ENCODE measurements at regions not wholly inside any gene's neighbourhood (a gene's known extent, or its start where the extent isn't known, plus 50 kb on each side); places are given as distances from the start of the nearest gene placed in this dataset.

- Mint-ChIP-seq H3K9me3 (no peaks in the 10 kb centered on the region), H3K4me1 (ENCODE audit: low read depth) (no peaks in the 10 kb centered on the region), H3K27ac (no peak overlapping the region), H3K4me3 (no peak overlapping the region), H3K27me3 (no peaks in the 10 kb centered on the region), H3K36me3 (ENCODE audit: low read depth) (no peaks in the 10 kb centered on the region)
- intact Hi-C loops (cut with micrococcal nuclease) = no loop called here
Observed at GRCh38 chr6:22349051-22349450, 52.2 kb upstream of the PRL start.

DNA sequence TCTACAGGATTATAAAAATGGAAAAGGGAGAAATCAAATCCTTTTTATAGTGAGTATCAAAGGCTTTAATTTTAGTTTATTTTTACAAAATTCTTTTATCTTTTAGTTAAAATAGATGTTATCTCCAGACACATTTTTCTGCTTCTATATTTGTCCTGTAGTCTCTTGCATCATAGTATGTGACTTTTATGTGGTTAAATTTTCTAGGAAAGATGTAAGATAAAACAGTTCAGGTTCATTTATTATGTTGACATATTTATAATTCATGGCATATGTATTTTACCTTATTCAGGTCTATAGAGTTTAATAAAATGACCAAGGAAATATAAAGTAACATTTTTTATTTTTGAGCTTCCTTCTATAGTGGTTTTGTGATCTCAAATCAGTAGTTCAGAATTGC lies 52.7 kb upstream of the PRL start:
- no peaks in the 10 kb centered on the region for H3K36me3 Mint-ChIP-seq (ENCODE audit: low read depth)
- H3K27me3 Mint-ChIP-seq = no peaks in the 10 kb centered on the region
- H3K27ac Mint-ChIP-seq = no peak overlapping the region
- intact Hi-C loops (cut with micrococcal nuclease) = no loop called here
- H3K9me3 Mint-ChIP-seq = no peaks in the 10 kb centered on the region
- H3K4me3 Mint-ChIP-seq = no peak overlapping the region
- H3K4me1 Mint-ChIP-seq (ENCODE audit: low read depth) = no peaks in the 10 kb centered on the region

DNA sequence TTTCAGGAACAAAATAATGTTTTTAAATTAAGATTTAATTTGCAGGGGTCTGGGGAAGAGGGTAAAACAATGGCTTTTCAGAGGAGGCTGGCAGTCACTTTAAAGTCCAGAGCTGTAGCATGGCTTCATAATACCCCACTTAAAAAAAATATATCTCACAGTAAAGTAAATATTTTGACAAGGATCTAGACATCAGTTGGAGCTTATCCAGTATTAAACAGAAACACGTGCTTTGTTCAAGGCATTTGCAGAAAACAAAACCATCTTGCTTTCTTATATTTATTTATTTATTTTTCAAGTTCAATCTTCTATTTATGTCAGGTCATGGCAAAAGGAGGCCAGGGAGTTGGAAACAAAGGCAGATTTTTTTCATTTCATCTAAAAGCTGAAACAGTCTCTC lies 53.3 kb upstream of the PRL start:
- no peaks in the 10 kb centered on the region for H3K4me1 Mint-ChIP-seq (ENCODE audit: low read depth)

GRCh38 chr6:22353101-22353500 lies 56.3 kb upstream of the PRL start:
- no peaks in the 10 kb centered on the region for H3K27me3 Mint-ChIP-seq
- H3K9me3 Mint-ChIP-seq = peaks cover 9% of the 10 kb centered on the region
- no peak overlapping the region for H3K27ac Mint-ChIP-seq
- H3K36me3 Mint-ChIP-seq (ENCODE audit: low read depth) = no peaks in the 10 kb centered on the region
- intact Hi-C loops (cut with micrococcal nuclease) = no loop called here
- H3K4me1 Mint-ChIP-seq (ENCODE audit: low read depth) = no peaks in the 10 kb centered on the region
- H3K4me3 Mint-ChIP-seq = no peak overlapping the region

More for the DNA sequence above, 53.3 kb upstream of the PRL start:
- intact Hi-C loops (cut with micrococcal nuclease) = no loop called here
- no peaks in the 10 kb centered on the region for H3K36me3 Mint-ChIP-seq (ENCODE audit: low read depth)
- no peak overlapping the region for H3K4me3 Mint-ChIP-seq
- H3K27ac Mint-ChIP-seq = no peak overlapping the region
- peaks cover 4% of the 10 kb centered on the region for H3K9me3 Mint-ChIP-seq
- no peaks in the 10 kb centered on the region for H3K27me3 Mint-ChIP-seq

- intact Hi-C loops (cut with micrococcal nuclease) = no loop called here
- Mint-ChIP-seq H3K27ac (no peak overlapping the region), H3K4me3 (no peak overlapping the region), H3K9me3 (peaks cover 9% of the 10 kb centered on the region), H3K27me3 (no peaks in the 10 kb centered on the region), H3K36me3 (ENCODE audit: low read depth) (no peaks in the 10 kb centered on the region), H3K4me1 (ENCODE audit: low read depth) (peaks cover 15% of the 10 kb centered on the region)
Observed at GRCh38 chr6:22356362-22356940, 59.6 kb upstream of the PRL start.

GRCh38 chr6:22357724-22358189 lies 60.9 kb upstream of the PRL start:
- Mint-ChIP-seq H3K4me3 (no peak overlapping the region), H3K4me1 (ENCODE audit: low read depth) (peaks cover 15% of the 10 kb centered on the region), H3K27ac (no peak overlapping the region), H3K9me3 (peaks cover 9% of the 10 kb centered on the region), H3K27me3 (no peaks in the 10 kb centered on the region), H3K36me3 (ENCODE audit: low read depth) (no peaks in the 10 kb centered on the region)
- intact Hi-C loops (cut with micrococcal nuclease) = no loop called here

GRCh38 chr6:22361576-22361975 lies 64.7 kb upstream of the PRL start:
- Mint-ChIP-seq H3K9me3 (no peaks in the 10 kb centered on the region), H3K4me1 (ENCODE audit: low read depth) (peaks cover 42% of the 10 kb centered on the region), H3K36me3 (ENCODE audit: low read depth) (no peaks in the 10 kb centered on the region), H3K27ac (no peak overlapping the region), H3K27me3 (no peaks in the 10 kb centered on the region), H3K4me3 (no peak overlapping the region)
- intact Hi-C loops (cut with micrococcal nuclease) = no loop called here

- Mint-ChIP-seq H3K27me3 (no peaks in the 10 kb centered on the region), H3K4me3 (no peak overlapping the region), H3K36me3 (ENCODE audit: low read depth) (no peaks in the 10 kb centered on the region), H3K9me3 (no peaks in the 10 kb centered on the region), H3K27ac (no peak overlapping the region), H3K4me1 (ENCODE audit: low read depth) (peaks cover 50% of the 10 kb centered on the region)
- intact Hi-C loops (cut with micrococcal nuclease) = no loop called here
Observed at GRCh38 chr6:22362361-22362760, 65.5 kb upstream of the PRL start.

GRCh38 chr6:22363166-22363713 lies 66.4 kb upstream of the PRL start:
- intact Hi-C loops (cut with micrococcal nuclease) = no loop called here
- no peaks in the 10 kb centered on the region for H3K9me3 Mint-ChIP-seq
- H3K4me3 Mint-ChIP-seq = no peak overlapping the region
- no peaks in the 10 kb centered on the region for H3K36me3 Mint-ChIP-seq (ENCODE audit: low read depth)
- H3K27me3 Mint-ChIP-seq = no peaks in the 10 kb centered on the region
- H3K27ac Mint-ChIP-seq = no peak overlapping the region
- peaks cover 54% of the 10 kb centered on the region for H3K4me1 Mint-ChIP-seq (ENCODE audit: low read depth)

DNA sequence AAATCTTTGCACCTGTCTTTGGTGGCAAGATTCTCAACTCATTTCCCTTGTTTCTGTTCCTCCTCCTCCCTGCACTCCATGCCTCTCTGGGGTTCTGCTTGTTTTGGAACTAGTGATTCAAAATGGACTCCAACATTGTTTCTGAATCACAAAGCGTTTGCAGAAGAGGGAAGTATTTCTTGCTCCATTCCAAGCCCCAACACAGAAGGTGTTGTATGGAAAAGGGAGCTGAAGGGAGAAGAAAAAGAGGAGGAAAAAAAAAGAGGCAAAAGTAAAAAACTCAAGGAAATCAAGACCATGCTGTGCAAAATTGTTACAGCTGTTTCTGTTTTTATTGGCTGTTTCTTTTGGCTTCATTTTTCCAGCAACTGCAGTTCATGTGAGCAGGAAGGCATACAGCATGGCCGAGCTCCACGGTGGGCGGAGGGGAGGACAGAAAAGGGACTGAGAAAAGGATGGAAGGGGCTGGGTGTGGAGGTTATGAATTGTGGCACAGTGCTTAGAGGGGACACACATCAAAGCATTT lies 66.9 kb upstream of the PRL start:
- Mint-ChIP-seq H3K4me1 (ENCODE audit: low read depth) (peaks cover 58% of the 10 kb centered on the region), H3K36me3 (ENCODE audit: low read depth) (no peaks in the 10 kb centered on the region), H3K27ac (no peak overlapping the region), H3K9me3 (no peaks in the 10 kb centered on the region), H3K27me3 (no peaks in the 10 kb centered on the region), H3K4me3 (no peak overlapping the region)
- intact Hi-C loops (cut with micrococcal nuclease) = no loop called here

- Mint-ChIP-seq H3K27me3 (no peaks in the 10 kb centered on the region), H3K27ac (no peak overlapping the region), H3K4me1 (ENCODE audit: low read depth) (peaks cover 59% of the 10 kb centered on the region), H3K36me3 (ENCODE audit: low read depth) (no peaks in the 10 kb centered on the region), H3K9me3 (peaks cover 3% of the 10 kb centered on the region), H3K4me3 (no peak overlapping the region)
- intact Hi-C loops (cut with micrococcal nuclease) = no loop called here
Observed at GRCh38 chr6:22364306-22364705, 67.5 kb upstream of the PRL start.

DNA sequence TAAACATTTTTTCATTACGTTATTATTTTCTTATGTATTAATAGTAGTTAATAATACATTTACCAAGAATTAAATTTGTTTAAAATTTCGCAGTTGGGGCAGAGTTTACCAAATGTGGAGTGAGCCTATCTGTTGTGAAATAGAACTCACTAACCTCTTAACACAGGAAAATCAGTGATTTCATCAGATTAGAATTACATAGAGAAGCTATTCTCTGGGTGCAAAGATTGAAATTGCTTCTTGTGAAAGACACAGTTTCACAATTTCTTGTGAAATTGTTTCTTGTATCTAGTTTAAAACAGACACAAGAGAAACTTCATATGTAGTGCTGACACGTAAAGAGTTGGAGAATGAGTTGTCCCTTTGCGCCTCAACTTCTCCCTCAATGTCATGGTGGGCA lies 69.4 kb upstream of the PRL start:
- H3K27ac Mint-ChIP-seq = no peak overlapping the region
- intact Hi-C loops (cut with micrococcal nuclease) = no loop called here
- peaks cover 8% of the 10 kb centered on the region for H3K9me3 Mint-ChIP-seq
- no peak overlapping the region for H3K4me3 Mint-ChIP-seq
- peaks cover 46% of the 10 kb centered on the region for H3K4me1 Mint-ChIP-seq (ENCODE audit: low read depth)
- H3K27me3 Mint-ChIP-seq = no peaks in the 10 kb centered on the region
- H3K36me3 Mint-ChIP-seq (ENCODE audit: low read depth) = no peaks in the 10 kb centered on the region

DNA sequence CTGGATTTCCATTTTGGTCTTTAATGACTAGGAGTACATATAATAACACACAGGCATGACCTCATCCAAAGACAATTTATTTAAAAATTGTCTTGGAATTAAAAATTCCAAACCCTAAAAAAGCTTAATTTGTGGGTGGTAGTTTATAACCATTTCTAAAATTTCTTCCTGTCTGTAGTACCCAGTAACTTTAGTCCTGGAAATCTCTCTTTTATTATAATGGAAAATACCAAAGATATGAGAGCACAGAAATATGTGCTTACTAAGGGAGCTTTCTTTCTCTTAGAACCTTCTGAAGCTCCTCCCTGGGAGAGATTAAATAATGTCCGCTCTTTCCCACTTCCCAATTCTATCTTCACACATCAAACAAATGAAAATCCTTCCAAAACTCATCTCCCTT lies 70.5 kb upstream of the PRL start:
- intact Hi-C loops (cut with micrococcal nuclease) = no loop called here
- no peak overlapping the region for H3K4me3 Mint-ChIP-seq
- no peaks in the 10 kb centered on the region for H3K36me3 Mint-ChIP-seq (ENCODE audit: low read depth)
- peaks cover 14% of the 10 kb centered on the region for H3K9me3 Mint-ChIP-seq
- H3K4me1 Mint-ChIP-seq (ENCODE audit: low read depth) = peaks cover 46% of the 10 kb centered on the region
- no peaks in the 10 kb centered on the region for H3K27me3 Mint-ChIP-seq
- no peak overlapping the region for H3K27ac Mint-ChIP-seq

GRCh38 chr6:22368794-22369193 lies 72.0 kb upstream of the PRL start:
- no peak overlapping the region for H3K4me3 Mint-ChIP-seq
- H3K36me3 Mint-ChIP-seq (ENCODE audit: low read depth) = no peaks in the 10 kb centered on the region
- peaks cover 38% of the 10 kb centered on the region for H3K4me1 Mint-ChIP-seq (ENCODE audit: low read depth)
- intact Hi-C loops (cut with micrococcal nuclease) = no loop called here
- H3K9me3 Mint-ChIP-seq = peaks cover 17% of the 10 kb centered on the region
- no peak overlapping the region for H3K27ac Mint-ChIP-seq
- no peaks in the 10 kb centered on the region for H3K27me3 Mint-ChIP-seq

GRCh38 chr6:22372922-22373321 lies 76.1 kb upstream of the PRL start:
- no peak overlapping the region for H3K27ac Mint-ChIP-seq
- no peak overlapping the region for H3K4me3 Mint-ChIP-seq
- H3K4me1 Mint-ChIP-seq (ENCODE audit: low read depth) = peaks cover 7% of the 10 kb centered on the region
- peaks cover 24% of the 10 kb centered on the region for H3K9me3 Mint-ChIP-seq
- no peaks in the 10 kb centered on the region for H3K36me3 Mint-ChIP-seq (ENCODE audit: low read depth)
- intact Hi-C loops (cut with micrococcal nuclease) = no loop called here
- no peaks in the 10 kb centered on the region for H3K27me3 Mint-ChIP-seq

All from dendritic cell treated with granulocyte-macrophage colony-stimulating factor and Interleukin-4, amounts not matched to agents 40 ng/mL and 50 ng/mL, for 4 days (primary cell).